HEK293 (cell line): ENCODE measurements at regions not wholly inside any gene's neighbourhood (a gene's known extent, or its start where the extent isn't known, plus 50 kb on each side); places are given as distances from the start of the nearest gene placed in this dataset.

Source experiments
- AEBP2 ChIP-seq: fragments of 450-650 bp; formaldehyde crosslinking; IDR thresholded peaks from 2 replicates; pipeline ENCODE4 v1.5.1; 2016; ENCODE audit warnings: missing biosample characterization, missing genetic modification characterization, borderline replicate concordance
- BCL11A ChIP-seq: fragments of 450-650 bp; formaldehyde crosslinking; IDR thresholded peaks from 2 replicates; pipeline ENCODE4 v1.5.1; 2016; ENCODE audit warnings: low read depth, missing biosample characterization, missing genetic modification characterization
- CTCF ChIP-seq: fragments of 450-650 bp; formaldehyde crosslinking; IDR thresholded peaks from 2 replicates; pipeline ENCODE4 v1.5.1; 2016; ENCODE audit warnings: missing biosample characterization, missing genetic modification characterization
- KLF10 ChIP-seq: fragments of 450-650 bp; IDR thresholded peaks from 2 replicates; pipeline ENCODE4 v1.5.1; 2018; ENCODE audit warnings: missing biosample characterization, mild to moderate bottlenecking, missing genetic modification characterization
- SP3 ChIP-seq: fragments of 450-650 bp; formaldehyde crosslinking; IDR thresholded peaks from 2 replicates; pipeline ENCODE4 v1.5.1; 2016; ENCODE audit warnings: missing biosample characterization, missing genetic modification characterization
- YY1 ChIP-seq: fragments of 450-650 bp; formaldehyde crosslinking; IDR thresholded peaks from 2 replicates; pipeline ENCODE4 v1.5.1; 2018; ENCODE audit warnings: missing biosample characterization, missing genetic modification characterization
- ZBTB44 ChIP-seq: fragments of 450-650 bp; IDR thresholded peaks from 2 replicates; pipeline ENCODE4 v1.5.1; 2018; ENCODE audit warnings: missing biosample characterization, mild to moderate bottlenecking, missing genetic modification characterization
- ZBTB6 ChIP-seq: fragments of 450-650 bp; formaldehyde crosslinking; IDR thresholded peaks from 2 replicates; pipeline ENCODE4 v1.5.1; 2017; ENCODE audit warnings: missing biosample characterization, missing genetic modification characterization
- ZNF121 ChIP-seq: fragments of 450-650 bp; formaldehyde crosslinking; IDR thresholded peaks from 2 replicates; pipeline ENCODE4 v1.5.1; 2016; ENCODE audit warnings: missing biosample characterization, missing genetic modification characterization
- ZNF148 ChIP-seq: fragments of 450-650 bp; formaldehyde crosslinking; IDR thresholded peaks from 2 replicates; pipeline ENCODE4 v1.5.0; 2017; ENCODE audit warnings: missing biosample characterization, missing genetic modification characterization, borderline replicate concordance
- ZNF239 ChIP-seq: fragments of 450-650 bp; formaldehyde crosslinking; IDR thresholded peaks from 2 replicates; pipeline ENCODE4 v1.5.1; 2016; ENCODE audit warnings: missing biosample characterization, missing genetic modification characterization
- ZNF391 ChIP-seq: fragments of 450-650 bp; formaldehyde crosslinking; IDR thresholded peaks from 2 replicates; pipeline ENCODE4 v1.5.1; 2016; ENCODE audit warnings: low read depth, missing biosample characterization, missing genetic modification characterization, borderline replicate concordance
- ZNF830 ChIP-seq: fragments of 450-650 bp; IDR thresholded peaks from 2 replicates; pipeline ENCODE4 v1.5.0; 2018; ENCODE audit warnings: missing biosample characterization, missing genetic modification characterization, low read depth, mild to moderate bottlenecking, moderate library complexity

- no peak for TF ChIP-seq BCL11A (tag by site-specific recombination)
- no peak for TF ChIP-seq CTCF (tag by site-specific recombination)
- TF ChIP-seq ZNF391, result no peak
- no peak for TF ChIP-seq YY1 (tag by site-specific recombination)
- TF ChIP-seq ZNF148 (tag by site-specific recombination), result no peak
- no peak for TF ChIP-seq AEBP2 (tag by site-specific recombination)
- no peak for TF ChIP-seq ZNF830 (tag by site-specific recombination)
- no peak for TF ChIP-seq ZNF239 (tag by site-specific recombination)
- TF ChIP-seq ZNF121 (tag by site-specific recombination), result no peak
- TF ChIP-seq SP3 (tag by site-specific recombination), result no peak
- no peak for TF ChIP-seq KLF10
- no peak for TF ChIP-seq ZBTB6 (tag by site-specific recombination)
- no peak for TF ChIP-seq ZBTB44 (tag by site-specific recombination)
Observed at GRCh38 chr18:57913686-57914085, 110.6 kb upstream of the ATP8B1 start.
